NCI-H1436 (cell line): ENCODE measurements at regions not wholly inside any gene's neighbourhood (a gene's known extent, or its start where the extent isn't known, plus 50 kb on each side); places are given as distances from the start of the nearest gene placed in this dataset.

Experiments used
- DNase-seq: peaks from one replicate; lab custom pipeline; 2025; lab: John Stamatoyannopoulos, UW

DNA sequence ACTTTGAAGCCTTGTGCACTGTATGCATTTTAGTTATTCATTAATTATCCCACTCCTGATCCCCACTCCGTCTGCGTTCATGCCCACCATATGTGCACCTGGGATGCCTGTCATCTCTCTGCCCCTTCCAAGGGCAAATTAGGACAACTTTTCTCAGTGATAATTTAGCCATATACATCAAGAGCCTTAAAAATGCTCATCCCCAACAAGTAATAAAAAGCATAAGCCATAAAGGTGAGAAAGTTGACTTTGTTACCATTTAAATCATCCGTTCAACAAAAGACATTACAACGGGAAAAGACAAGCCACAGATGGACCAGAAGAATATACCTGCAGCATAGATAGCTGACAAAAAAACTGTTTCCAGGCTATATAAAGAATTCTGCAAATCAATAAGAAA lies 131.4 kb upstream of the LINGO1 start:
- no peak for DNase-seq

DNA sequence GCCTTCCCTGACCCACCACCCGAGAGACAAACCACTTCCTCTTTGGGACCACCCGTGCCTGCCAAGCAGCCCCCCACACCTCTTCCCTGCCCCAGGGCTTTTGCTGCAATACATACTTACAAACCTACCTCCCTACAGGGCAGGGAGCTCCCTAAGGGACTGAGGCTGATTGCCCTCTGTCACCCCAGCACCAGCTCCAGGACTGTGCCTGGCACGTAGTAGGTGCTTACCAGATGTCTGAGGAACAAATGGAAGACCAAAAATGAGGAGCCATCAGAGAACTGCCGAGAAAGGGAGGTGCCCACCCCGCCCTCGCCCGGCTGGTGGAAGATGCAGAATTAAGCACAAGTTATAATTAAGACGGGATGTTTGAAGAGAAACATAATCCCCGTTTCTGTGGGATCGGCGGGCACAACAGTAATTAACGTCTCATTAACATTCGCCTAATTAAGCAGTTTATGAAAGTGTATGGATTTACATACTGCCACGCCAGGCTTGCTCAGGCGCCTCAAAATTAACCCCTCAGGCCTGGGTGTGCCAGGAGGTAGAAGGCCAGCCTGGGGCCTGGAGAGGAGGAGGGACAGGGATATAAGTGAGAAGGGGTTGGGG lies 130.1 kb upstream of the LINGO1 start:
- no peak for DNase-seq

DNA sequence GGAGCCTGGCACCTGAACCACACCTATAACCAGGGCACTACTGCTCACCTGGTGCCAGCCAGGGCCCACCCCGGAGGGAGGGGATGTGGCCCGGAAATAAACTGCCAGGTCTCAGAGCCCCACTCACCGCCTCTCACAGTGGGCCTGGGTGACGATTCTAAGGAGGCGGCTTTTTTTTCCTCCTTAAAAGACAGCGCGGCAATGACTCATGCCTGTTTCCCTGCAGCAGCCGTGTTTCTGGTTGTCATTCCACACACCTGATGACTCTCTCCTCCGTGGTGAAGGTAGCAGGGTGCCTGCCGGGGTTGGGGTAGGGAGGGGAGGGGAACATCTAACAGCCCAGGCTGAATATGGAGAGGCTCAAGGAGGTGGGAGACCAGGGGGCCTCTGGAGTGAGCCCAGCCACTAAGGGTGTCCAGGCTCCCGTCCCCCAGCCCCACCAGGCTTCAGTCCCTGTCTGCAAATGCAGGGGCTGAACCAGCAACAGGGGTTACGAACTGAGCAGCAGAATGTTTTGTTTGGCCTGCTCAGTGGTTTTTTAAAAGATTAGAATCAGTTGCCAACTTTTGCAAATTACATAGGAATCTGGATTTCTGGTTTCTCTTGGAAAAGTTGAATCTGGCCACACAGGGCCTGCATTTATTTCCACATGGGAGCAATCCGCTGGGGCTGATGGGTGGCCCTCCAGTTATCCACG lies 127.3 kb upstream of the LINGO1 start:
- DNase-seq, result no peak

DNA sequence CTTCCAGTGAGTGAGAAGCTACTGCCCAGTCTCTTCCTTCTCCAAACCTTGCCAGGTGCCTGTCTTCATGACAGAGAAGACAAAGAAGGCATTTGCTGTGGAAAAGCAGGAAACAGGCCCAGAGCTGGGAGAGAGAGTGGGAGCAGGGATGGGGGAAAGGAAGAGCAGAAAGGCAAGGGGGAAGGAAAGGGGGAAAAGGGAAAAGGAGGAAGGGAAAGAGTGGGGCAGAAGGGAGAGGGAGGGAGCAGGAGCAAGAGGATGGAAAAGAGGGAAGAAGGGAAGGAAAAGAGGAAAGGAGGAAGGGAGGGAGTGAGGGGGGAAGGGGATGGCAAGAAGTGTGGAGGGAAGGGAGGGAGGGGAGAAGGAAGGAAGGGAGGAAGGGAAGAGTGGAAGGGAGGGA lies 121.2 kb upstream of the LINGO1 start:
- no peak for DNase-seq

- DNase-seq, result no peak
Observed at GRCh38 chr15:77753281-77753873, 120.7 kb upstream of the LINGO1 start.

GRCh38 chr15:77749998-77750540 lies 117.4 kb upstream of the LINGO1 start:
- DNase-seq, result no peak

GRCh38 chr15:77749236-77749997 lies 116.7 kb upstream of the LINGO1 start:
- DNase-seq, result no peak

DNA sequence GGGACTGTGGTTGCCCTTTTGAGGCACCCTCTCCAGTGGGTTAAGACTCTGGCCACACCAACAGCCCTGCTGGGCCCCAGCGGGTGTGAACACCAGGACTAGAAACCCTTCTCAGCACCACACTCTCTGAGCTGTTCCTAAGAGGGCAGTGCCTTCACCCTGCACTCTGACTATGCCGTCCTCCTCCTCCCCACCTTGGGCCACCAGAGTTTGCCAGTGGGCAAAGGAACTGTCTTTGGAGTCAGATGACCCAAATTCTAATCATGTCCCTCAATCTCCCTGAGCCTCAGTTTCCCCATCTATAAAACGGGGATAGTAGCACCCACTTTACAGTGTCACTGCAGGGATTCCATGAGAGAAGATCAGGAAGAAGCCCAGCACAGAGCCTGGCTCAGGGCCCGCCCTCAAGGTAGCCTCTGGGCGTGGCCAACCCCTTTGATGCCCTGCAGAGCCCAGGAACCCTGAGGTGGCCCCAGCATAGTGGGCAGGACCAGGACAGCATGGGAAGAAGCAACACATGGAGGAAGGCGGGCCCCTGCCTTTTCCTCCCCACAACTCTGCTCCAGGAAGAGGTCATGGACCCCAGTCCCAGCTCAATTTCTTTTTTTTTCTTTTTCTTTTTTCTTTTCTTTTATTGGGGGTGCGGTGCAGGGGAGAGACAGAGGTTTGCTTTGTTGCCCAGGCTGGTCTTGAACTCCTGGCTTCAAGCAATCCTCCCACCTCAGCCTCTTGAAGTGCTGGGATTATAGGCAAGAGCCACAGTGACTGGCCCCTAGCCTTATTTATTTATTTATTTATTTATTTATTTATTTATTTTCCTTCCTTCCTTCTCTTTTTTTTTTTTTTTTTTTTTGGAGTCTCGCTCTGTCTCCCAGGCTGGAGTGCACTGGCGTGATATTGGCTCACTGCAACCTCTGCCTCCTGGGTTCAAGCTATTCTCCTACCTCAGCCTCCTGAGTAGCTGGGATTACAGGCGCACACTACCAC lies 115.7 kb upstream of the LINGO1 start:
- no peak for DNase-seq

GRCh38 chr15:77747175-77748077 lies 114.7 kb upstream of the LINGO1 start:
- no peak for DNase-seq

DNA sequence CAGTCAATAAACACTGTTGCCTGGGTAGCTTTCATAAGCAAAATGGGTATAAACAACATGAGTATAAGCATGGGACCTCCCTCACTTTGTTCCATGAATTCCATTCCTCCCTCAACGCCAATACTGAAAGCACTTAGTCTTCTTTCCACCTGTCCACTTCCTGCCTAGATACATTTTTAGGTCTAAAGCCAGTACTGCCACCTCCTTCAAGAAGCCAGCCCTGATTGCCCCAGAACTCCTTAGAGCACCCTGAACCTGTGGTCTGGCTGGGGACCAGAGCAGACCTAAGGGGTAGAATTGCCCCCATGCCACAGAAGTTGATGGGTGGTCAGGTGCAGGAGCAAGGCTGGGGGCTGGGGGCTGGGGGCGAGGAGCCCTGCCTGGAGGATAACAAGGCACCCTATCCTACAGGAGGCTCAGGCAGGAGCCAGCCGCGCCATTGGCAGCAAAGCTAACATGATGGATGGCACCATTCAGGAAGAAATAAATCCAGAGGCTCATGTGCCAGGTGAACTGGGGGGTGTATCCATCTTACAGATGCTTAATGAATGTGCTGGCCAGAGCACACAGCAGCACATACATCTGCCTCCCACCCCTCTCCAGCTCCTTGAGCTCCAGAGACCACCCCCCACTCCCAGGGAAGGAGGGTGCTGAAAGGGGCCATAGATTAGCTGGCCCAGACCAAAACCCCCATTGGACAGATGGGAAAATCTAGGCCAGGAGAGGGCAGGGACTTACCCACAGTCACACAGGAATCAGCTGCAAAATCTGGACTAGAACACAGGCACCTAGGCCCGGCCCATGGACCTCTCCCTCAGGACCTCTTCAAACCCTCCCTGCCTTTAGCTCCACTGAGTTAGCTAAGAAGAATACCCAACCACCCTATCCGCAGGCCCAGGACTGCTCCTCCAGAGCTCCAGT lies 113.8 kb upstream of the LINGO1 start:
- no peak for DNase-seq

DNA sequence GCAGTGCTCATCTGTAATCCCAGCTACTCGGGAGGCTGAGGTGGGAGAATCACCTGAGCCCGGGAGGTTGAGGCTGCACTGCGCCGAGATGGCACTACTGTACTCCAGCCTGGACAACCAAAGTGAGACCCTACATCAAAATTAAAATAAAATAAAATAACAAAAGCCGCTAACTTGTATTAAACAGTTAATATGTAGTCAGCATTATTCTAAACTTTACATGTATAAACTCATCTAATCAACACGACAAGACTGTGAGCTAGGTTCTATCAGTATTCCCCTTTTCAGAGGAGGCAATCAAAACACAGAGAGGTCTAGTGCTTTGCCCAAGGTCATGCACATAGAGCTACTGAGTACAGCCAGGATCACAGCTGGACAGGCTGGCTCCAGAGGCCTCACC lies 111.7 kb upstream of the LINGO1 start:
- no peak for DNase-seq

GRCh38 chr15:77742570-77742969 lies 109.9 kb upstream of the LINGO1 start:
- no peak for DNase-seq

DNA sequence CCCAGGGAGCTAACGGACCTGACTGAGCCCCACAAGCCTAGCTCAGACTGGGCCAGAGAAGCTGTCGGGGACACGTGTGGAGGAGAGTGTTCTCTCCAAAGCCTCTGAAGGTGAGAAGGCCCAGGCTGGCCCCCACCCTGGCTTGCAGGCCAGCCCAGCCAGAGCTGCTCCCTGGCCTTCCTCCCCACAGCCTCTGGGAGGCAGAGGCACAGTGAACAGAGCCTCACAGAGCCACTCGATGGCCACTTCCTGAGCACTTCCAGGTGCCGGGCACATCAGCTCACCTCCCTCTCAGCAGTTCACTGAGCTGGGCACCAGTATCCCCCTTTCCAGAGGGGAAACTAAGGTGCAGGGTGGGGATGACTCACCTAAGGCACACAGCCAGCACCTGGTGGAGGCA lies 109.4 kb upstream of the LINGO1 start:
- no peak for DNase-seq

DNA sequence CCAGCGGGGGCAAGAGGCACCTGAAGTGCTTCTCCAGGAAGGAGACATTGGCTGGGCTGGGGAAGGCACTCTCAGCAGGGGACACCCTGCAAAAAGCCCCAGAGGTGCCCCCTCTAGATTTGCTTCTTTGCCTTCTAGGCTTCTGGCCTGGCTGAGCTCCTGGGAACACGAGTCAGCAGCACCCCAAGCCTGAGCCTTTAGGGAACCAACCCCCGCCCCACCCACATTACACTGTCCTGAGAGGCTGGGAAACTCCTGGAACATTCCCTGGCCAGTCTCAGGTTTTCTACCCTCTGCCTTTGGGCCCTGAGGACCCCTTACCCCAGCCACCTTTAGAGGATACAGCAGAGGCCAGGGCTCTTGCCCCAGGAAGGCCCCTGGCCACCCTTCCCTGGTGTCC lies 108.4 kb upstream of the LINGO1 start:
- no peak for DNase-seq

DNA sequence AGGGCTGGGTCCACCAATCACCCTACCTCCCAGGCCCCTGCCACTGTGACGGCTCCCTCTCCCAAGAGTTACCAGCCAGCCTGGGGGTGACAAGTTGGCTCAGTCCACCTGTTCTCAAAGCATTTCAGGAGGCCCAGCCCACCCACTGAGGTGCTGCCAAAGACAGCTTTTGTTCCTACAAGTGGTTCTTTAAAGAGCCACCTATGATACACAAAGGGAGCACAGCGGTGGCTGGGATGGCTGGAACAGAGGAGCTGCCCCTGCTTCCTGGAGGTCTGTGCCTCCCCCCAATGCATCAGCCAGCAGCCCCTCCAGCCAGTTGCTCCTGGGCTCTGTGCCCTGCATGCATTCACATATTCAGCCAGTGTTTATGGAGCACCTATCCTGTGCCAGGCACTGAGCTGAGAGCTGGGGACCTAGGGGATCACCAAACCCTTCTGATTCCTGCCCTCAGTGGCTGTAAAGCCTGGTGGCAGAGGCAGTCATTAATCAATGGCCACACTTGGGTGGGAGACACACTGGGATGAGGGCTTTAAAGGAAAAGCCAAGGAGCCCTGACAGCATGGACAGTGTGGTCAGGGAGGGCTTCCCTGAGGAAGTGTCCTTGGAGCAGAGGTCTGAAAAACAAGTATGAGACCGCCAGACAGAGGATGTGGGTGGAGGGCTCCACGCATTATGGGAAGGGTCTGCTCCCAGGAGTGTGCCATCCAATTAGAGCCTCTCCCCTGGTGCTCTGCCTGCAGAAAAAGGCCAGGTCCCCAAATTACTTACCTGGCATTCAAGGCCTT lies 107.1 kb upstream of the LINGO1 start:
- DNase-seq, result peak; percentile 26

GRCh38 chr15:77738441-77739302 lies 106.0 kb upstream of the LINGO1 start:
- DNase-seq, result no peak

- DNase-seq, result no peak
Observed at GRCh38 chr15:77738038-77738370, 105.3 kb upstream of the LINGO1 start.
